Stimulated activated CD4-positive, alpha-beta T cell treated with anti-CD3 and anti-CD28 coated beads, Interleukin-12 subunit alpha, Interleukin-12 subunit beta, amount 100 ng/mL, for 48 hours (primary cell): ENCODE measurements at regions not wholly inside any gene's neighbourhood (a gene's known extent, or its start where the extent isn't known, plus 50 kb on each side); places are given as distances from the start of the nearest gene placed in this dataset.
"Not testable (repeated sequence)": the region's sequence is repeated elsewhere in the genome, so short reads cannot be mapped to it uniquely, and the experiment has no call there.

Experiments
- DNase-seq, 3 donors: peaks; one replicate each; pipeline ENCODE4 v3.0.0-alpha.2; 2020; ENCODE audit warnings: low read depth in 2 of 3, low spot score in 1 of 3

GRCh38 chr3:83251490-83251889, 1490.0 kb upstream of the GBE1 start:
- no peak for DNase-seq

- DNase-seq: no peak
Observed at GRCh38 chr3:83250613-83251012, 1489.2 kb upstream of the GBE1 start.

- DNase-seq: no peak
Observed at GRCh38 chr3:83248454-83248853, 1487.0 kb upstream of the GBE1 start.

- no peak for DNase-seq
Observed at GRCh38 chr3:83235180-83235814, 1473.9 kb upstream of the GBE1 start.

GRCh38 chr3:83233715-83234114, 1472.3 kb upstream of the GBE1 start:
- DNase-seq: no peak

- no peak for DNase-seq
Observed at GRCh38 chr3:83230841-83231240, 1469.4 kb upstream of the GBE1 start.

- no peak for DNase-seq
Observed at GRCh38 chr3:83230376-83230775, 1468.9 kb upstream of the GBE1 start.

GRCh38 chr3:83226751-83227150, 1465.3 kb upstream of the GBE1 start:
- DNase-seq: no peak

- DNase-seq: no peak
Observed at GRCh38 chr3:83224101-83224868, 1462.8 kb upstream of the GBE1 start.

- no peak for DNase-seq
Observed at GRCh38 chr3:83218383-83219200, 1457.1 kb upstream of the GBE1 start.

GRCh38 chr3:83217595-83218118, 1456.2 kb upstream of the GBE1 start:
- not testable (repeated sequence) for DNase-seq

GRCh38 chr3:83216919-83217594, 1455.6 kb upstream of the GBE1 start:
- DNase-seq: no peak

- no peak for DNase-seq
Observed at GRCh38 chr3:83195243-83195642, 1433.8 kb upstream of the GBE1 start.

GRCh38 chr3:83193526-83193925, 1432.1 kb upstream of the GBE1 start:
- no peak for DNase-seq

GRCh38 chr3:83189634-83190033, 1428.2 kb upstream of the GBE1 start:
- DNase-seq: no peak

- no peak for DNase-seq
Observed at GRCh38 chr3:83169473-83169872, 1408.0 kb upstream of the GBE1 start.

- DNase-seq: no peak
Observed at GRCh38 chr3:83150896-83151295, 1389.5 kb upstream of the GBE1 start.

GRCh38 chr3:83140983-83141382, 1379.5 kb upstream of the GBE1 start:
- no peak for DNase-seq

GRCh38 chr3:83131236-83131635, 1369.8 kb upstream of the GBE1 start:
- DNase-seq: no peak

- DNase-seq: no peak
Observed at GRCh38 chr3:83122774-83123350, 1361.4 kb upstream of the GBE1 start.

- DNase-seq: no peak
Observed at GRCh38 chr3:83093222-83093572, 1331.8 kb upstream of the GBE1 start.
